ENCODE measurements at regions not wholly inside any gene's neighbourhood (a gene's known extent, or its start where the extent isn't known, plus 50 kb on each side); places are given as distances from the start of the nearest gene placed in this dataset.

- intact Hi-C loops (cut with micrococcal nuclease; ENCODE audit: unreplicated experiment): no loop called here
- H3K4me1 ChIP-seq (ENCODE audit: control insufficient read depth, insufficient read depth, low read length): no peaks in the 10 kb centered on the region
- no peak overlapping the region for H2AFZ ChIP-seq (ENCODE audit: control insufficient read depth, low read depth, low read length)
- ATAC-seq (no peak), DNase-seq (ENCODE audit: low read depth, low spot score) (no peak), FAIRE-seq (no peak)
- H3K4me3 ChIP-seq: no peak overlapping the region
- 74% methylated on average over 5 of the region's 5 CpGs for WGBS (ENCODE audit: insufficient coverage, insufficient replicate concordance, low lambda C conversion rate, missing lambda C conversion rate)
- H3K9ac ChIP-seq (ENCODE audit: control insufficient read depth, insufficient read depth, low read length): no peak overlapping the region
- H3K36me3 ChIP-seq (ENCODE audit: control insufficient read depth in 2 of 2, insufficient read depth in 2 of 2, low read length in 1 of 2): no peaks in the 10 kb centered on the region
- no peak overlapping the region for H3K4me2 ChIP-seq (ENCODE audit: control insufficient read depth, insufficient read depth)
- no peak overlapping the region for H3K27ac ChIP-seq (ENCODE audit: control insufficient read depth, insufficient read depth)
- in situ Hi-C loops (cut with MboI): no loop called here
- BruUV-seq (replicated peaks): no TSS peak
- CTCF ChIA-PET: no interaction called here
- no peaks in the 10 kb centered on the region for H4K20me1 ChIP-seq (ENCODE audit: control insufficient read depth, insufficient read depth)
- no peaks in the 10 kb centered on the region for H3K27me3 ChIP-seq (replicated peaks in 1 of 2; ENCODE audit: control insufficient read depth in 2 of 2, insufficient read depth in 2 of 2, low read length in 1 of 2)
- SMC1A ChIA-PET (ENCODE audit: uncharacterized antibody, unreplicated experiment): no interaction called here
- TF ChIP-seq IKZF2 (IDR thresholded peaks at IDR 0.05) (no peak), SREBF1 (IDR thresholded peaks at IDR 0.05; ENCODE audit: low read length) (no peak), GABPA (IDR thresholded peaks at IDR 0.05; ENCODE audit: low read depth) (no peak), ZZZ3 (IDR thresholded peaks at IDR 0.05; ENCODE audit: control insufficient read depth, insufficient read length, low read depth) (no peak), HSF1 (IDR thresholded peaks at IDR 0.05; ENCODE audit: low read depth, low read length) (no peak), ZNF592 (IDR thresholded peaks at IDR 0.05) (no peak), E2F8 (IDR thresholded peaks at IDR 0.05; ENCODE audit: low read depth, partially characterized antibody) (no peak), SMARCA5 (IDR thresholded peaks at IDR 0.05) (no peak)
- POLR2A ChIA-PET: no interaction called here
- H3K9me3 ChIP-seq (replicated peaks; ENCODE audit: control insufficient read depth, insufficient read depth, low read length): no peaks in the 10 kb centered on the region
- RAD21 ChIA-PET (ENCODE audit: unreplicated experiment): no interaction called here
- no peaks in the 10 kb centered on the region for H3K79me2 ChIP-seq (ENCODE audit: control insufficient read depth, insufficient read depth, low read length)
Measured at GRCh38 chrX:70995338-70995737, 64.4 kb upstream of the SLC7A3 start.

Measured in GM12878 (cell line).